Retinal pigment epithelial cell (primary cell): ENCODE measurements at regions not wholly inside any gene's neighbourhood (a gene's known extent, or its start where the extent isn't known, plus 50 kb on each side); places are given as distances from the start of the nearest gene placed in this dataset.
"Not testable (repeated sequence)": the region's sequence is repeated elsewhere in the genome, so short reads cannot be mapped to it uniquely, and the experiment has no call there.

Experiments
- DNase-seq: peaks from one replicate; pipeline ENCODE4 v3.0.0-alpha.2; 2010; ENCODE audit warnings: low read depth
- H3K4me3 ChIP-seq: 2 replicates; pipeline ENCODE4 v1.5.1; 2011; ENCODE audit warnings: mild to moderate bottlenecking, low read length, control low read depth, moderate library complexity
- TF ChIP-seq, protein P1 (sequence below): conservative IDR thresholded peaks from 2 replicates; pipeline ENCODE4 v1.5.1; 2011; ENCODE audit warnings: low read depth, low read length, control low read depth, inconsistent platforms

DNA sequence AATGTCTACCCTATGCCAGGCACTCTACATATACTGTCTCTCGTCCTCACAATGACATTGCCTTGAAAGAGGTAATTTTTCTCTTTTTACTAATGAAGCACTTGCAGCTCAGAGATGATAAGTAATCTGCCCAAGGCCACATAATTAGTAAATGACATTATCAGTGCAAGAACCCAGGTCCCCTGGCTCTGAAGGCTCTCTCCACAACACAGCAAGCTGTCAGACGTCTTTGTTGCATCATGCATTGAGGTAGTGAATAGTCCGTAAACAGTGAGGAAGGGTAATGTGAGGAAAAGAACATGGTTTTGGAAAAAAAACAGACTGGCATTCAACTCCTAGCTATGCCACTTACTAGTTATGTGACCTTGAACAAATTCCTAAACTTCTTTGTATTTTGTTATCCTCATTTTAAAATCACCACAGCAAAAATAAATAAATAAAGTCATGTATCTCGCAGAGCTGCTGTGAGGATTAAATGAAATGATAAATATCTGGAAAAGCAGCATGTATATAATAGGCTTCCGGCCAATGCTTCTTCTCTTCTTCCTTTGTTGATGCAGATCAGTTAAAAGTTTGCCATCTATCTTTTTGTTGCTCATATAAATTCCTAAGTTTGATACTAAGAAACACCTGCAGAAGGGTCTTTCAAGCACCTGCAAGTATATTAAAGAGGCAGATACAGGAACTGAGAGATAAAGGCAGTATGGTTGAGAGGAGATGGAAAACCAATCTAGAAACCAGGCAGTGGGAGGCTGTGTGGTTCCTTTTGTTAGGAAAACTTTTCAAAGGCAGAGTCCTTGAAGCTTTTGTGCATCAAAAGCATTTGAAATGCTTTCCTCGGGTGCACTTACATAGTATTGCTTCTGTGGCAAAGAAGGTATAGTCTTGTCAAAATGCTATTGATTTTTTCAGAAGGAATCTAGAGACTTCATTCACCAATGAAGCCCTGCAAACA lies 82.8 kb downstream of the BTG1 start:
- no peak for DNase-seq
- TF ChIP-seq, protein P1, sequence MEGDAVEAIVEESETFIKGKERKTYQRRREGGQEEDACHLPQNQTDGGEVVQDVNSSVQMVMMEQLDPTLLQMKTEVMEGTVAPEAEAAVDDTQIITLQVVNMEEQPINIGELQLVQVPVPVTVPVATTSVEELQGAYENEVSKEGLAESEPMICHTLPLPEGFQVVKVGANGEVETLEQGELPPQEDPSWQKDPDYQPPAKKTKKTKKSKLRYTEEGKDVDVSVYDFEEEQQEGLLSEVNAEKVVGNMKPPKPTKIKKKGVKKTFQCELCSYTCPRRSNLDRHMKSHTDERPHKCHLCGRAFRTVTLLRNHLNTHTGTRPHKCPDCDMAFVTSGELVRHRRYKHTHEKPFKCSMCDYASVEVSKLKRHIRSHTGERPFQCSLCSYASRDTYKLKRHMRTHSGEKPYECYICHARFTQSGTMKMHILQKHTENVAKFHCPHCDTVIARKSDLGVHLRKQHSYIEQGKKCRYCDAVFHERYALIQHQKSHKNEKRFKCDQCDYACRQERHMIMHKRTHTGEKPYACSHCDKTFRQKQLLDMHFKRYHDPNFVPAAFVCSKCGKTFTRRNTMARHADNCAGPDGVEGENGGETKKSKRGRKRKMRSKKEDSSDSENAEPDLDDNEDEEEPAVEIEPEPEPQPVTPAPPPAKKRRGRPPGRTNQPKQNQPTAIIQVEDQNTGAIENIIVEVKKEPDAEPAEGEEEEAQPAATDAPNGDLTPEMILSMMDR: no peak
- no peak overlapping the region for H3K4me3 ChIP-seq

DNA sequence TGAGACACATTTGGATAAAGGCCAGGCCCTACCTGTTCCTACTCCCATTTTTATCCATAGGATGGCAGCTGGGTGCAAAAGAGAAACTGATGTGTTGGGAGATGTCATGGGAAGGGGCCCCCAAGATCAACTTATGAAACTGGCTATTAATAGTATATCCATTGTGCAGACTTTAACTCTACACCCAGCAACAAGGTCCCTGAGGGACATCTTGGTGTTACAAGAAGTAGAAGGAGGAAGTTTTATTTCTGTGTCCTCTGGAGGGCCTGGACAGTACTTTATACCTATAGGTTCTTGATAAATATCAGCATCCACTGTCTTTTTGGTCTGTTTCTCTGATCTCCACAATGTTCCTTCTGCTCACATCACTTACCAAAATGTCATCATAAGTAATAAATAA lies 84.6 kb downstream of the BTG1 start:
- DNase-seq: no peak
- no peak overlapping the region for H3K4me3 ChIP-seq
- TF ChIP-seq, protein P1: no peak

DNA sequence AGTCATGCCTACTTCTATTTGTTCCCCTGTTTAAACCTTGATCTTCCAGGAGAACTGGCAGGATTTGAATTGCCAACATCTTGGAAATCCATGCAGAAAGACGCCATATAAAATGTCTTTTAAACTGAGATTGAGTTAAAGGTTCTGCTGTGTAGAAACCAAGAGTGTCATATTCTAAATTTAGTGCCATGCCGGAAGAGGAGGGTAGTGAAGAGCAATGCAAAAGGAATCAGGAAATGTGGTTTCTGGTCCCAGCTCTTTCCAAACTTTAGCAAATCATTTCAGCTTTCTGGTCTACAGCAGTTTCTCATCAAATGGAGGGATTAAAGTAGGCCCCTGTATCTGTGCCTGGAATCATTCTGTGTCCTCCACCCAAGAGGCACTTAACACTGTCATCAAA lies 85.7 kb downstream of the BTG1 start:
- TF ChIP-seq, protein P1: no peak
- no peak for DNase-seq

DNA sequence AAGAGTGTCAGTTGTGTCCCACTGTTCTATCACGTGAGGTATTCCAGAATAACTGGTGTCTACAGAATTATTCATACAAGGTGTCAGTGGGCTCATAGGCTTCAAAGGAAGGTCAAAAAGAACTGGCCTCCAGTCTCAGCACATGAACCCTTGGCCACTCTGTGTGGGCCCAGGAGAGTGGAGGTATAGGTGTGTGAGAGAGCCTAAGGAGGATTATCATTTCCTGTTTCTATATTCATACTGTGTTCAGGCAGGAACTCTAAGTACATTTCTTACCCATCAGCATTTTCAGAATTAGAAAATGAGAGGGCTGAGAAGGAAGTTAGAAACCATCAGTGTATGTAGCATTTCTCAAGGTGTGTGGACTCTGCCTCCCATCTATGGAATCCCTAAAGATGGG lies 87.0 kb downstream of the BTG1 start:
- TF ChIP-seq, protein P1: no peak
- DNase-seq: no peak
- no peak overlapping the region for H3K4me3 ChIP-seq

More for the DNA sequence above, 85.7 kb downstream of the BTG1 start:
- H3K4me3 ChIP-seq: no peak overlapping the region

DNA sequence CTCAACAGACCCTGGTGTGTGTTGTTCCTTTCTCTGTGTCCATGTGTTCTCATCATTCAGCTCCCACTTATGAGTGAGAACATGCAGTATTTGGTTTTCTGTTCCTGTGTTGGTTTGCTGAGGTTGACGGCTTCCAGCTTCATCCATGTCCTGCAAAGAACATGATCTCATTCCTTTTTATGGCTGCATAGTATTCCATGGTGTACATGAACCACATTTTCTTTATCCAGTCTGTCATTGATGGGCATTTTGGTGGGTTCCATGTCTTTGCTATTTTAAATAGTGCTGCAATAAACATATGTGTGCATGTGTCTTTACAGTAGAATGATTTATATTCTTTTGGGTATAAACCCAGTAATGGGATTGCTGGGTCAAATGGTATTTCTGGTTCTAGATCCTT lies 88.9 kb downstream of the BTG1 start:
- not testable (repeated sequence) for DNase-seq

DNA sequence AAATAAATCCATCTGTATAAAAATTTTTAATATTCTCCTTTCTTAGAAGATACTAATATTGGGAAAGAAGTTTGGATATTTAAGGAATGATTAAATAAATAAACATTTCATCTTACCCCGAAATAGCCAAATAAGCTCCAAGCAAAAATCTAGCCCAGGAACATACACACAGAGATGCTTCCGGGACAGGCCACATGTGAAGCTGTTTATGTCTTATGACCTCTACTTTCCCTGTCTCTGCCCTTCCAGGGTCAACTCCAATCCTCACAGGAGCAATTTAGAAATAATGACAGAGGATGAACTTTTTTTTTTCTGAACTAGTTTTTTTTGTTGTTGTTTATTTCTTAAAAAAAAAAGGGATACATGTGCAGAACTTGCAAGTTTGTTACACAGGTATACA lies 89.4 kb downstream of the BTG1 start:
- TF ChIP-seq, protein P1: no peak
- no peak overlapping the region for H3K4me3 ChIP-seq
- DNase-seq: no peak

More for the DNA sequence above, 88.9 kb downstream of the BTG1 start:
- H3K4me3 ChIP-seq: not testable (repeated sequence)

DNA sequence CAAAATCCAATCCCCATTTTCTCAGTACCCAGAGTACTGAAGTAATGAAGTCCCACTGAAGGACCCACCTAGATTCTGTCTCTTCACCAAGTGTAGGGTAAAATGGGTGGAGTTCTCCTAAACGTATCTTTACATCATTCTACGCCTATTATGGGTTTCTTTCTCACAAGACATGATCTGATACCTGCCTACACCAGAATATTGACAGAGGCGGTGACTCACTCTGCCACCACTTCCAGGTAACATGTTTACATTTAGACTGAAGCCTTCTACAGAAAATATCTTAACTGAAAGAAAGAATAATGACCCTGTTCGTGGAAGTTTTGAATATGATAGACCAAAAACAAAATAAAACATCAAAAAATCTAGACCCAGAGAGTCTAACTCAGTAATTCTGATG lies 89.8 kb downstream of the BTG1 start:
- TF ChIP-seq, protein P1: no peak
- H3K4me3 ChIP-seq: no peak overlapping the region
- DNase-seq: no peak
